ENCODE measurements at regions not wholly inside any gene's neighbourhood (a gene's known extent, or its start where the extent isn't known, plus 50 kb on each side); places are given as distances from the start of the nearest gene placed in this dataset.

- H3K36me3 Mint-ChIP-seq (ENCODE audit: low read depth, unreplicated experiment), result no peaks in the 10 kb centered on the region
These were observed 84.5 kb upstream of the REG3G start for GRCh38 chr2:78940998-78941397.

GRCh38 chr2:78941751-78942150, 83.8 kb upstream of the REG3G start:
- H3K4me1 Mint-ChIP-seq (ENCODE audit: unreplicated experiment), result no peaks in the 10 kb centered on the region
- H3K27ac Mint-ChIP-seq (ENCODE audit: unreplicated experiment), result no peak overlapping the region
- peaks cover 2% of the 10 kb centered on the region for H3K27me3 Mint-ChIP-seq (ENCODE audit: unreplicated experiment)
- no peaks in the 10 kb centered on the region for H3K36me3 Mint-ChIP-seq (ENCODE audit: low read depth, unreplicated experiment)
- no peaks in the 10 kb centered on the region for H3K9me3 Mint-ChIP-seq (ENCODE audit: unreplicated experiment)
- H3K4me3 Mint-ChIP-seq (ENCODE audit: unreplicated experiment), result no peak overlapping the region
- DNase-seq (ENCODE audit: low spot score), result no peak
- no peak for TF ChIP-seq CTCF (IDR thresholded peaks at IDR 0.05; ENCODE audit: unreplicated experiment)

More at GRCh38 chr2:78940998-78941397, 84.5 kb upstream of the REG3G start:
- Mint-ChIP-seq H3K4me3 (ENCODE audit: unreplicated experiment) (no peak overlapping the region), H3K27ac (ENCODE audit: unreplicated experiment) (peak overlapping the region; percentile 24), H3K9me3 (ENCODE audit: unreplicated experiment) (no peaks in the 10 kb centered on the region), H3K4me1 (ENCODE audit: unreplicated experiment) (no peaks in the 10 kb centered on the region), H3K27me3 (ENCODE audit: unreplicated experiment) (no peaks in the 10 kb centered on the region)
- TF ChIP-seq CTCF (IDR thresholded peaks at IDR 0.05; ENCODE audit: unreplicated experiment), result no peak
- DNase-seq (ENCODE audit: low spot score), result no peak

- no peak for DNase-seq (ENCODE audit: low spot score)
- H3K27ac Mint-ChIP-seq (ENCODE audit: unreplicated experiment), result no peak overlapping the region
- H3K27me3 Mint-ChIP-seq (ENCODE audit: unreplicated experiment), result peaks cover 3% of the 10 kb centered on the region
- peaks cover 21% of the 10 kb centered on the region for H3K4me1 Mint-ChIP-seq (ENCODE audit: unreplicated experiment)
- no peak overlapping the region for H3K4me3 Mint-ChIP-seq (ENCODE audit: unreplicated experiment)
- no peak for TF ChIP-seq CTCF (IDR thresholded peaks at IDR 0.05; ENCODE audit: unreplicated experiment)
- no peaks in the 10 kb centered on the region for H3K9me3 Mint-ChIP-seq (ENCODE audit: unreplicated experiment)
- no peaks in the 10 kb centered on the region for H3K36me3 Mint-ChIP-seq (ENCODE audit: low read depth, unreplicated experiment)
These were observed 61.6 kb upstream of the REG3G start for GRCh38 chr2:78963881-78964280.

GRCh38 chr2:78967294-78967693, 58.2 kb upstream of the REG3G start:
- no peak for DNase-seq (ENCODE audit: low spot score)
- Mint-ChIP-seq H3K4me1 (ENCODE audit: unreplicated experiment) (peaks cover 21% of the 10 kb centered on the region), H3K9me3 (ENCODE audit: unreplicated experiment) (no peaks in the 10 kb centered on the region), H3K36me3 (ENCODE audit: low read depth, unreplicated experiment) (no peaks in the 10 kb centered on the region), H3K4me3 (ENCODE audit: unreplicated experiment) (no peak overlapping the region), H3K27ac (ENCODE audit: unreplicated experiment) (no peak overlapping the region), H3K27me3 (ENCODE audit: unreplicated experiment) (peaks cover 3% of the 10 kb centered on the region)
- no peak for TF ChIP-seq CTCF (IDR thresholded peaks at IDR 0.05; ENCODE audit: unreplicated experiment)

DNA sequence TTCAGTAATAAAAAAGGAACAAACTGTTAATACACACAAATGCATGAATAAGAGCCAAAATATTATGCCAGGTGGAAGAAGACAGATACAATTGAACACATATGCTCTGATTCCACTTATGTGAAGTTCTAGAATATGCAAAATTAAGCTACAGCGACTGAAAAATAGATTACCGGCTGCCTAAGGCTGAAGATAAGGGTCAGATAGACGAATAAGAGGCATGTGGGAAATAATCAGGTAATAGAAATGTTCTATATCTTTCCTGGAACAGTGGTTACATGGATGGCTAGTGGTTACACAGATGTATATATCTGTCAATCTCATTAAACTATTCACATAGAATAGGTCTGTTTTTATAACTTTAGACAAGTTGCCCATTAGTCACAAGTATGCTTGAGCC, 51.9 kb upstream of the REG3G start:
- Mint-ChIP-seq H3K27me3 (ENCODE audit: unreplicated experiment) (no peaks in the 10 kb centered on the region), H3K27ac (ENCODE audit: unreplicated experiment) (no peak overlapping the region), H3K4me1 (ENCODE audit: unreplicated experiment) (peaks cover 4% of the 10 kb centered on the region), H3K4me3 (ENCODE audit: unreplicated experiment) (no peak overlapping the region), H3K9me3 (ENCODE audit: unreplicated experiment) (no peaks in the 10 kb centered on the region), H3K36me3 (ENCODE audit: low read depth, unreplicated experiment) (no peaks in the 10 kb centered on the region)
- DNase-seq (ENCODE audit: low spot score), result no peak
- TF ChIP-seq CTCF (IDR thresholded peaks at IDR 0.05; ENCODE audit: unreplicated experiment), result no peak

Measured in endothelial cell (in vitro differentiated cells).